H9 (cell line): ENCODE measurements at regions not wholly inside any gene's neighbourhood (a gene's known extent, or its start where the extent isn't known, plus 50 kb on each side); places are given as distances from the start of the nearest gene placed in this dataset.

ENCODE experiments used
- DNase-seq: peaks from one replicate; pipeline ENCODE4 v3.0.0-alpha.2; 2017
- H2AFZ ChIP-seq: one replicate; pipeline ENCODE4 v1.6.1; 2013; ENCODE audit warnings: mild to moderate bottlenecking, low read length, control low read depth, moderate library complexity
- H2AK5ac ChIP-seq: 2 replicates; pipeline ENCODE4 v1.6.1; 2013; ENCODE audit warnings: low read length, control low read depth, mixed read lengths; ENCODE audit not compliant: insufficient read length
- H2BK120ac ChIP-seq: one replicate; pipeline ENCODE4 v1.6.1; 2013; ENCODE audit warnings: low read depth, mild to moderate bottlenecking, low read length, control low read depth, inconsistent platforms; ENCODE audit not compliant: poor library complexity, severe bottlenecking
- H2BK12ac ChIP-seq: 2 replicates; pipeline ENCODE4 v1.6.1; 2013; ENCODE audit warnings: low read length, control low read depth, mixed read lengths, low read depth; ENCODE audit not compliant: insufficient read length
- H2BK15ac ChIP-seq: 2 replicates; pipeline ENCODE4 v1.6.1; 2013; ENCODE audit warnings: low read depth, low read length, control low read depth
- H2BK20ac ChIP-seq: one replicate; pipeline ENCODE4 v1.6.1; 2013; ENCODE audit warnings: low read depth, mild to moderate bottlenecking, low read length, control low read depth, inconsistent platforms; ENCODE audit not compliant: poor library complexity, severe bottlenecking
- H2BK5ac ChIP-seq: 2 replicates; pipeline ENCODE4 v1.6.1; 2013; ENCODE audit warnings: low read length, control low read depth, mixed read lengths; ENCODE audit not compliant: insufficient read length
- H3K14ac ChIP-seq: 2 replicates; pipeline ENCODE4 v1.6.1; 2013; ENCODE audit warnings: low read length, control low read depth; ENCODE audit not compliant: insufficient read depth
- H3K18ac ChIP-seq: 2 replicates; pipeline ENCODE4 v1.6.1; 2013; ENCODE audit warnings: low read depth, mild to moderate bottlenecking, mixed read lengths, low read length, control low read depth; ENCODE audit not compliant: insufficient read length
- H3K23ac ChIP-seq: 2 replicates; pipeline ENCODE4 v1.6.1; 2013; ENCODE audit warnings: low read length, control low read depth, mixed read lengths, low read depth; ENCODE audit not compliant: insufficient read length
- H3K23me2 ChIP-seq: 2 replicates; pipeline ENCODE4 v1.6.1; 2013; ENCODE audit warnings: low read depth, mild to moderate bottlenecking, mixed read lengths, low read length, control low read depth; ENCODE audit not compliant: insufficient read length, poor library complexity, severe bottlenecking
- H3K27ac ChIP-seq: 2 replicates; pipeline ENCODE4 v1.5.1; 2013; ENCODE audit warnings: low read length, control low read depth, mixed read lengths, low read depth; ENCODE audit not compliant: insufficient read length
- H3K27me3 ChIP-seq: 2 replicates; pipeline ENCODE4 v1.6.1; 2013; ENCODE audit warnings: low read length, control low read depth, inconsistent platforms; ENCODE audit not compliant: insufficient read depth
- H3K4ac ChIP-seq: 2 replicates; pipeline ENCODE4 v1.6.1; 2013; ENCODE audit warnings: low read depth, mild to moderate bottlenecking, control low read depth, inconsistent platforms, low read length, moderate library complexity
- H3K4me1 ChIP-seq: 2 replicates; pipeline ENCODE4 v1.6.1; 2013; ENCODE audit warnings: low read length, control low read depth, inconsistent platforms; ENCODE audit not compliant: insufficient read depth
- H3K4me2 ChIP-seq: 2 replicates; pipeline ENCODE4 v1.6.1; 2013; ENCODE audit warnings: low read length, control low read depth, mixed read lengths; ENCODE audit not compliant: insufficient read length, insufficient read depth
- H3K56ac ChIP-seq: 2 replicates; pipeline ENCODE4 v1.6.1; 2013; ENCODE audit warnings: low read depth, mild to moderate bottlenecking, mixed read lengths, low read length, control low read depth; ENCODE audit not compliant: insufficient read length
- H3K79me1 ChIP-seq: 2 replicates; pipeline ENCODE4 v1.6.1; 2013; ENCODE audit warnings: low read depth, mild to moderate bottlenecking, moderate library complexity, low read length, control low read depth, inconsistent platforms; ENCODE audit not compliant: insufficient read depth, poor library complexity, severe bottlenecking
- H3K79me2 ChIP-seq: 2 replicates; pipeline ENCODE4 v1.6.1; 2013; ENCODE audit warnings: low read length, control low read depth, inconsistent platforms; ENCODE audit not compliant: insufficient read depth
- H3K9ac ChIP-seq: 2 replicates; pipeline ENCODE4 v1.6.1; 2013; ENCODE audit warnings: low read length, control low read depth, mixed read lengths; ENCODE audit not compliant: insufficient read length; ENCODE audit errors: extremely low read depth
- H3K9me3 ChIP-seq: one replicate; pipeline ENCODE4 v1.6.1; 2013; ENCODE audit warnings: low read depth, low read length, inconsistent platforms; ENCODE audit not compliant: control insufficient read depth
- H3T11ph ChIP-seq: one replicate; pipeline ENCODE4 v1.6.1; 2013; ENCODE audit warnings: mild to moderate bottlenecking, low read length, control low read depth, inconsistent platforms
- H4K20me1 ChIP-seq: one replicate; pipeline ENCODE4 v1.6.1; 2013; ENCODE audit not compliant: control insufficient read depth, insufficient read length, insufficient read depth
- H4K5ac ChIP-seq: 2 replicates; pipeline ENCODE4 v1.6.1; 2013; ENCODE audit warnings: low read depth, mild to moderate bottlenecking, mixed read lengths, low read length, control low read depth; ENCODE audit not compliant: insufficient read length
- H4K8ac ChIP-seq: replicated peaks from 2 replicates; pipeline ENCODE4 v1.6.1; 2013; ENCODE audit warnings: low read length, control low read depth, mixed read lengths, low read depth; ENCODE audit not compliant: insufficient read length
- H4K91ac ChIP-seq: 2 replicates; pipeline ENCODE4 v1.6.1; 2013; ENCODE audit warnings: low read depth, mild to moderate bottlenecking, moderate library complexity, mixed read lengths, low read length, control low read depth; ENCODE audit not compliant: insufficient read length
- H3K27ac Mint-ChIP-seq, 3 experiments: 2 replicates in 2 of 3; 3 replicates in 1 of 3; pipeline ENCODE4 v1.8.0; 2020 to 2021; ENCODE audit warnings: mixed read lengths in 3 of 3, mild to moderate bottlenecking in 1 of 3, moderate library complexity in 1 of 3
- H3K27me3 Mint-ChIP-seq: 2 replicates; pipeline ENCODE4 v1.8.0; 2021; ENCODE audit warnings: low read depth, mild to moderate bottlenecking, moderate library complexity, mixed read lengths
- H3K36me3 Mint-ChIP-seq, 3 experiments: 2 replicates in 2 of 3; 3 replicates in 1 of 3; pipeline ENCODE4 v1.8.0; 2020 to 2021; ENCODE audit warnings: low read depth in 3 of 3, mixed read lengths in 3 of 3; ENCODE audit not compliant: insufficient read depth in 1 of 3
- H3K4me1 Mint-ChIP-seq, 2 experiments: 2 replicates each; pipeline ENCODE4 v1.8.0; 2020; ENCODE audit warnings: mixed read lengths in 2 of 2
- H3K4me3 Mint-ChIP-seq, 2 experiments: 2 replicates in 1 of 2; 3 replicates in 1 of 2; pipeline ENCODE4 v1.8.0; 2020 to 2021; ENCODE audit warnings: mild to moderate bottlenecking in 2 of 2, mixed read lengths in 2 of 2, moderate library complexity in 1 of 2
- H3K9me3 Mint-ChIP-seq, 2 experiments: 2 replicates in 1 of 2; 3 replicates in 1 of 2; pipeline ENCODE4 v1.8.0; 2020; ENCODE audit warnings: mild to moderate bottlenecking in 2 of 2, mixed read lengths in 2 of 2, moderate library complexity in 1 of 2
- WGBS: extraction: QIAGEN DNeasy Blood & Tissue Kit; methylation state at CpG from one replicate; pipeline ENCODE4 v1.1.7; 2013; ENCODE audit warnings: missing lambda C conversion rate, low lambda C conversion rate, mixed read lengths; ENCODE audit not compliant: insufficient read length; ENCODE audit errors: extremely low coverage; 5-methylcytosine and 5-hydroxymethylcytosine counted together
- TF ChIP-seq, protein P1 (sequence below): fragments of 200-600 bp; sonication (generic); conservative IDR thresholded peaks from 3 replicates; pipeline ENCODE4 v1.8.0; 2021; ENCODE audit warnings: antibody characterized with exemption, mild to moderate bottlenecking

DNA sequence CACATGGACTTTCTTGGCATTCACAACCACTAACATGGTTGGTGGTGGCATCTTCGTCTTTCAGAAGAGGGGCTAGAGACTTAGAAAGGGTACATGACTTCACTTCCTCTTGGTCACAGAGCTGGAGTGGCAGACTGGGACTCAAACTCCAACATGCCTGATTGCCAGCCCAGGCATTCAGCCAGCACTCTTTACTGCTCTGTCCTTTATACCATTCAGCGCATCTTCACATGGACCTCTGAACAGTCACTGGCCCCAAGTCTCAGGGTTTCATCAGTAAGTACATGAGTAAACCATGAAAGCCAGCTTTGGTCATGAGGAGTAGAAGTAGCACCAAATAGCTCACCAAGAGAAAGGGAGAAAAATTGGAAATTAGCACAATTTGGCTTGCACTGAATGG lies 148.4 kb upstream of the KLF14 start:
- Histone ChIP-seq H3K14ac (no peak overlapping the region), H2BK20ac (no peak overlapping the region), H3K79me2 (no peaks in the 10 kb centered on the region), H3K18ac (no peak overlapping the region), H3K4me2 (no peak overlapping the region), H3K9me3 (no peaks in the 10 kb centered on the region), H2AFZ (no peak overlapping the region), H2BK120ac (no peak overlapping the region), H4K8ac (no peak overlapping the region), H3K23ac (no peak overlapping the region), H2AK5ac (no peak overlapping the region), H3K27me3 (no peaks in the 10 kb centered on the region), H3K23me2 (no peaks in the 10 kb centered on the region), H2BK12ac (no peak overlapping the region), H4K5ac (no peak overlapping the region), H4K91ac (no peak overlapping the region), H3K79me1 (no peaks in the 10 kb centered on the region), H3K56ac (no peak overlapping the region), H3T11ph (no peak overlapping the region), H3K9ac (no peak overlapping the region), H3K4me1 (peaks cover 6% of the 10 kb centered on the region), H4K20me1 (peaks cover 2% of the 10 kb centered on the region), H2BK15ac (no peak overlapping the region), H3K4ac (no peak overlapping the region), H3K27ac (no peak overlapping the region), H2BK5ac (no peak overlapping the region)
- no peaks in the 10 kb centered on the region for H3K9me3 Mint-ChIP-seq
- peaks cover 21 to 24% of the 10 kb centered on the region in 2 experiments for H3K4me1 Mint-ChIP-seq
- TF ChIP-seq, protein P1, sequence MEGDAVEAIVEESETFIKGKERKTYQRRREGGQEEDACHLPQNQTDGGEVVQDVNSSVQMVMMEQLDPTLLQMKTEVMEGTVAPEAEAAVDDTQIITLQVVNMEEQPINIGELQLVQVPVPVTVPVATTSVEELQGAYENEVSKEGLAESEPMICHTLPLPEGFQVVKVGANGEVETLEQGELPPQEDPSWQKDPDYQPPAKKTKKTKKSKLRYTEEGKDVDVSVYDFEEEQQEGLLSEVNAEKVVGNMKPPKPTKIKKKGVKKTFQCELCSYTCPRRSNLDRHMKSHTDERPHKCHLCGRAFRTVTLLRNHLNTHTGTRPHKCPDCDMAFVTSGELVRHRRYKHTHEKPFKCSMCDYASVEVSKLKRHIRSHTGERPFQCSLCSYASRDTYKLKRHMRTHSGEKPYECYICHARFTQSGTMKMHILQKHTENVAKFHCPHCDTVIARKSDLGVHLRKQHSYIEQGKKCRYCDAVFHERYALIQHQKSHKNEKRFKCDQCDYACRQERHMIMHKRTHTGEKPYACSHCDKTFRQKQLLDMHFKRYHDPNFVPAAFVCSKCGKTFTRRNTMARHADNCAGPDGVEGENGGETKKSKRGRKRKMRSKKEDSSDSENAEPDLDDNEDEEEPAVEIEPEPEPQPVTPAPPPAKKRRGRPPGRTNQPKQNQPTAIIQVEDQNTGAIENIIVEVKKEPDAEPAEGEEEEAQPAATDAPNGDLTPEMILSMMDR, result no peak
- DNase-seq, result no peak
- H3K4me3 Mint-ChIP-seq, result no peak overlapping the region
- H3K27ac Mint-ChIP-seq, result no peak overlapping the region
- H3K27me3 Mint-ChIP-seq, result no peaks in the 10 kb centered on the region
- no peaks in the 10 kb centered on the region; a peak in 1 of 7 replicates for H3K36me3 Mint-ChIP-seq
- no CpG with 5 or more reads among the region's 2 CpGs for WGBS
